Activated CD4-positive, alpha-beta T cell treated with anti-CD3 and anti-CD28 coated beads, Interleukin-2, amount 50 U/mL, for 48 hours (primary cell): ENCODE measurements at regions not wholly inside any gene's neighbourhood (a gene's known extent, or its start where the extent isn't known, plus 50 kb on each side); places are given as distances from the start of the nearest gene placed in this dataset.

Experiments used
- DNase-seq, 2 experiments: peaks; one replicate each; pipeline ENCODE4 v3.0.0-alpha.2; 2020

GRCh38 chr3:21357241-21357640 is 393.8 kb downstream of the ZNF385D start:
- DNase-seq, result no peak

GRCh38 chr3:21356402-21356801 is 394.6 kb downstream of the ZNF385D start:
- no peak for DNase-seq

GRCh38 chr3:21345382-21345976 is 405.5 kb downstream of the ZNF385D start:
- DNase-seq, result no peak

GRCh38 chr3:21331857-21332256 is 419.2 kb downstream of the ZNF385D start:
- no peak for DNase-seq

- no peak for DNase-seq
These were observed 419.7 kb downstream of the ZNF385D start for GRCh38 chr3:21331321-21331720.

GRCh38 chr3:21330293-21330692 is 420.7 kb downstream of the ZNF385D start:
- DNase-seq, result no peak

- DNase-seq, result no peak
These were observed 422.2 kb downstream of the ZNF385D start for GRCh38 chr3:21328711-21329390.

GRCh38 chr3:21326704-21327475 is 424.1 kb downstream of the ZNF385D start:
- no peak for DNase-seq

GRCh38 chr3:21314688-21315087 is 436.3 kb downstream of the ZNF385D start:
- DNase-seq, result no peak

GRCh38 chr3:21310891-21311290 is 440.1 kb downstream of the ZNF385D start:
- no peak for DNase-seq

GRCh38 chr3:21310161-21310560 is 440.8 kb downstream of the ZNF385D start:
- no peak for DNase-seq

- no peak for DNase-seq
These were observed 453.7 kb downstream of the ZNF385D start for GRCh38 chr3:21297304-21297703.

GRCh38 chr3:21294768-21295167 is 456.2 kb downstream of the ZNF385D start:
- DNase-seq, result no peak

- DNase-seq, result no peak
These were observed 458.0 kb downstream of the ZNF385D start for GRCh38 chr3:21292971-21293370.

GRCh38 chr3:21290557-21290956 is 460.5 kb downstream of the ZNF385D start:
- DNase-seq, result no peak

- DNase-seq, result no peak
These were observed 476.9 kb downstream of the ZNF385D start for GRCh38 chr3:21274079-21274571.

- DNase-seq, result no peak
These were observed 477.6 kb downstream of the ZNF385D start for GRCh38 chr3:21273259-21274025.

GRCh38 chr3:21271606-21272016 is 479.4 kb downstream of the ZNF385D start:
- no peak for DNase-seq

- DNase-seq, result no peak
These were observed 481.1 kb downstream of the ZNF385D start for GRCh38 chr3:21269882-21270281.

GRCh38 chr3:21260507-21260906 is 490.5 kb downstream of the ZNF385D start:
- no peak for DNase-seq

- DNase-seq, result no peak
These were observed 491.1 kb downstream of the ZNF385D start for GRCh38 chr3:21259896-21260295.

- no peak for DNase-seq
These were observed 494.1 kb downstream of the ZNF385D start for GRCh38 chr3:21256932-21257331.

- no peak for DNase-seq
These were observed 512.3 kb downstream of the ZNF385D start for GRCh38 chr3:21238661-21239060.
